Keratinocyte (primary cell): ENCODE measurements at regions not wholly inside any gene's neighbourhood (a gene's known extent, or its start where the extent isn't known, plus 50 kb on each side); places are given as distances from the start of the nearest gene placed in this dataset.

ENCODE experiments used
- DNase-seq: peaks from one replicate; pipeline ENCODE4 v3.0.0-alpha.2; 2011; ENCODE audit warnings: low read depth, missing footprints, low spot score
- FAIRE-seq: peaks from 2 replicates; lab custom pipeline; 2011; peaks lifted over from hg19 to GRCh38; lab: Jason Lieb, UNC
- H2AFZ ChIP-seq: 2 replicates; pipeline ENCODE4 v1.6.0; 2012; ENCODE audit warnings: low read length, control low read depth, inconsistent platforms; ENCODE audit not compliant: control insufficient read depth
- H3K27ac ChIP-seq: 2 replicates; pipeline ENCODE4 v1.5.1; 2011; ENCODE audit warnings: low read length; ENCODE audit not compliant: control insufficient read depth, insufficient read depth
- H3K27me3 ChIP-seq: 3 replicates; pipeline ENCODE4 v1.6.0; 2011; ENCODE audit warnings: low read length; ENCODE audit not compliant: control insufficient read depth, insufficient read depth; ENCODE audit errors: extremely low read depth
- H3K36me3 ChIP-seq, 2 experiments: 2 replicates in 1 of 2; 3 replicates in 1 of 2; pipeline ENCODE4 v1.5.1; 2011; ENCODE audit warnings: low read length in 2 of 2, mild to moderate bottlenecking in 1 of 2; ENCODE audit not compliant: control insufficient read depth in 2 of 2, insufficient read depth in 2 of 2; ENCODE audit errors: extremely low read depth in 1 of 2
- H3K4me1 ChIP-seq: 3 replicates; pipeline ENCODE4 v1.5.1; 2011; ENCODE audit warnings: low read length; ENCODE audit not compliant: control insufficient read depth, insufficient read depth; ENCODE audit errors: extremely low read depth
- H3K4me2 ChIP-seq: 3 replicates; pipeline ENCODE4 v1.6.0; 2011; ENCODE audit warnings: low read depth, low read length; ENCODE audit not compliant: control insufficient read depth, insufficient read depth; ENCODE audit errors: extremely low read depth
- H3K4me3 ChIP-seq, 3 experiments: fragments of 200-600 bp in 1 of 3; sonication (generic) in 1 of 3; 2 replicates in 2 of 3; 3 replicates in 1 of 3; pipeline ENCODE4 v1.5.1; 2011 to 2016; ENCODE audit warnings: low read length in 3 of 3, mild to moderate bottlenecking in 3 of 3, control low read depth in 2 of 3, inconsistent platforms in 1 of 3, low read depth in 1 of 3, mixed read lengths in 1 of 3, mixed run types in 1 of 3, moderate library complexity in 1 of 3; ENCODE audit not compliant: control insufficient read depth in 2 of 3, insufficient read depth in 2 of 3; ENCODE audit errors: extremely low read depth in 1 of 3
- H3K79me2 ChIP-seq: 2 replicates; pipeline ENCODE4 v1.6.0; 2012; ENCODE audit warnings: low read length; ENCODE audit not compliant: control insufficient read depth, insufficient read depth
- H3K9ac ChIP-seq: 3 replicates; pipeline ENCODE4 v1.6.0; 2011; ENCODE audit warnings: low read length; ENCODE audit not compliant: control insufficient read depth, insufficient read depth; ENCODE audit errors: extremely low read depth
- H3K9me1 ChIP-seq: 3 replicates; pipeline ENCODE4 v1.6.0; 2011; ENCODE audit warnings: low read length; ENCODE audit not compliant: control insufficient read depth, insufficient read depth; ENCODE audit errors: extremely low read depth
- H3K9me3 ChIP-seq: 2 replicates; pipeline ENCODE4 v1.5.1; 2012; ENCODE audit warnings: low read depth, low read length; ENCODE audit not compliant: control insufficient read depth
- H4K20me1 ChIP-seq: 3 replicates; pipeline ENCODE4 v1.6.0; 2011; ENCODE audit warnings: low read length; ENCODE audit not compliant: control insufficient read depth, insufficient read depth; ENCODE audit errors: extremely low read depth
- CTCF ChIP-seq, 3 experiments: IDR thresholded peaks in 1 of 3; conservative IDR thresholded peaks in 1 of 3; optimal IDR thresholded peaks in 1 of 3; 2 replicates in 2 of 3; 3 replicates in 1 of 3; pipeline versions ENCODE3 to v1.5.1; 2011; ENCODE audit warnings: low read length in 3 of 3, mild to moderate bottlenecking in 3 of 3, moderate library complexity in 2 of 3, control low read depth in 1 of 3, inconsistent platforms in 1 of 3; ENCODE audit not compliant: insufficient read depth in 2 of 3; ENCODE audit errors: extremely low read depth in 1 of 3
- EZH2 ChIP-seq: IDR thresholded peaks from one replicate; pipeline ENCODE4 v1.6.1; 2012; ENCODE audit warnings: inconsistent platforms, mild to moderate bottlenecking, low read length, moderate library complexity
- dilution Hi-C: fragments of 300-500 bp; cut with MboI; formaldehyde crosslinking; loops from one replicate; pipeline ENCODE4 v1.7.0; 2020; ENCODE audit warnings: low sequenced_read_pairs; ENCODE audit not compliant: extremely low pct_ligation_motif_present

GRCh38 chr9:17871213-17871890, 292.5 kb downstream of the SH3GL2 start:
- no peak overlapping the region for H3K27ac ChIP-seq
- no peaks in the 10 kb centered on the region for H3K9me3 ChIP-seq
- H2AFZ ChIP-seq, result no peak overlapping the region
- H3K4me1 ChIP-seq, result no peaks in the 10 kb centered on the region
- H3K4me2 ChIP-seq, result no peak overlapping the region
- H3K27me3 ChIP-seq, result no peaks in the 10 kb centered on the region
- no peak for DNase-seq
- H3K79me2 ChIP-seq, result no peaks in the 10 kb centered on the region
- TF ChIP-seq EZH2, result no peak
- TF ChIP-seq CTCF (optimal IDR thresholded peaks at IDR 0.05 in 1 of 3, IDR thresholded peaks at IDR 0.05 in 1 of 3, conservative IDR thresholded peaks at IDR 0.05 in 1 of 3; ENCODE audit: extremely low read depth in 1 of 3, insufficient read depth in 2 of 3, low read length in 3 of 3), result no peak
- no peaks in the 10 kb centered on the region for H3K36me3 ChIP-seq
- H3K9me1 ChIP-seq, result no peaks in the 10 kb centered on the region
- H4K20me1 ChIP-seq, result no peaks in the 10 kb centered on the region
- FAIRE-seq, result no peak
- no peak overlapping the region for H3K9ac ChIP-seq
- no peak overlapping the region for H3K4me3 ChIP-seq
- dilution Hi-C loops, result no loop called here

GRCh38 chr9:17875886-17876285, 297.0 kb downstream of the SH3GL2 start:
- no peaks in the 10 kb centered on the region for H3K9me1 ChIP-seq
- no peaks in the 10 kb centered on the region for H3K9me3 ChIP-seq
- no peak overlapping the region for H2AFZ ChIP-seq
- H3K27ac ChIP-seq, result no peak overlapping the region
- DNase-seq (no peak), FAIRE-seq (no peak)
- H3K9ac ChIP-seq, result no peak overlapping the region
- no peaks in the 10 kb centered on the region for H4K20me1 ChIP-seq
- H3K4me1 ChIP-seq, result no peaks in the 10 kb centered on the region
- no peaks in the 10 kb centered on the region for H3K36me3 ChIP-seq
- dilution Hi-C loops, result no loop called here
- TF ChIP-seq CTCF (optimal IDR thresholded peaks at IDR 0.05 in 1 of 3, IDR thresholded peaks at IDR 0.05 in 1 of 3, conservative IDR thresholded peaks at IDR 0.05 in 1 of 3; ENCODE audit: extremely low read depth in 1 of 3, insufficient read depth in 2 of 3, low read length in 3 of 3), result no peak
- TF ChIP-seq EZH2, result no peak
- no peak overlapping the region for H3K4me2 ChIP-seq
- H3K79me2 ChIP-seq, result no peaks in the 10 kb centered on the region
- H3K4me3 ChIP-seq, result no peak overlapping the region
- no peaks in the 10 kb centered on the region for H3K27me3 ChIP-seq
